Fibroblast of the aortic adventitia (primary cell): ENCODE measurements at regions not wholly inside any gene's neighbourhood (a gene's known extent, or its start where the extent isn't known, plus 50 kb on each side); places are given as distances from the start of the nearest gene placed in this dataset.

Experiments used
- DNase-seq: peaks from one replicate; pipeline ENCODE4 v3.0.0-alpha.2; 2010; ENCODE audit warnings: low read depth
- H3K4me3 ChIP-seq: 2 replicates; pipeline ENCODE4 v1.5.1; 2011; ENCODE audit warnings: low read depth, mild to moderate bottlenecking, control low read depth, low read length, moderate library complexity
- TF ChIP-seq, protein P1 (sequence below): IDR thresholded peaks from 2 replicates; pipeline ENCODE4 v1.5.1; 2011; ENCODE audit warnings: mild to moderate bottlenecking, low read length, control low read depth, inconsistent platforms; ENCODE audit not compliant: insufficient read depth

DNA sequence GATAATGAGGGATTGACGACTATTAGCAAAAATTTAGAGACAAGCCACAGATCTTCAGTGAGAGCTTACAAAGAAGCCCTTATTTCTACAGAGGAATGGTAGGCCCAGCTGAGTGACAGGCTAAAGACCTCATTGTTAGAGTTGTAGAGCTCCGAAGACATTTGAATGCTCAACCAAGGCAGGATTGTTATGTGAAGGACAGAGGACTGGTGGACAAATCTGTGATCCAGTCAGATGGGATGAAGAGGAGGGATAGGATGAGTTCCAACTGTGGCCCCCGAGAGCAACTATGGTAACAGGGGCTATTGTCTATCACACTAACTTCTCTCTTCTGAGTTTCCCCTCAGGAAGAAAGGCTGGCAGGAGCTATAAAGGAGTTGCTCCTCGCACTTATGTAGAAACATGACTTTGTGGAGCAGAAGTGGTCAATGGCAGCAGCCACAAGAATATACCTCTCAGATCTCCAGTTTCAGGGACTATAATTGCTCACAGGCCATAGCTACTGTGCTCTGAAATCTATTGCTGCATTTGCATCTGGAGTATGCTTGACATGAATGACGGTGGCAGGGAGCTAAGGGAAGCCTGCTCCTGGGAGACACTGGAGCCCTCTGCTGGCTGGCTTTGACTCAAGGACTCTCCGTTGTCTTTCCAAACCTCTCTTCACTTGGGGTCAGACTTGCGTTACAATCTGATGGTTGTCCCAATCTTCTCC is 50.3 kb upstream of the GREB1L start:
- peak; percentile 59 for DNase-seq
- TF ChIP-seq, protein P1, sequence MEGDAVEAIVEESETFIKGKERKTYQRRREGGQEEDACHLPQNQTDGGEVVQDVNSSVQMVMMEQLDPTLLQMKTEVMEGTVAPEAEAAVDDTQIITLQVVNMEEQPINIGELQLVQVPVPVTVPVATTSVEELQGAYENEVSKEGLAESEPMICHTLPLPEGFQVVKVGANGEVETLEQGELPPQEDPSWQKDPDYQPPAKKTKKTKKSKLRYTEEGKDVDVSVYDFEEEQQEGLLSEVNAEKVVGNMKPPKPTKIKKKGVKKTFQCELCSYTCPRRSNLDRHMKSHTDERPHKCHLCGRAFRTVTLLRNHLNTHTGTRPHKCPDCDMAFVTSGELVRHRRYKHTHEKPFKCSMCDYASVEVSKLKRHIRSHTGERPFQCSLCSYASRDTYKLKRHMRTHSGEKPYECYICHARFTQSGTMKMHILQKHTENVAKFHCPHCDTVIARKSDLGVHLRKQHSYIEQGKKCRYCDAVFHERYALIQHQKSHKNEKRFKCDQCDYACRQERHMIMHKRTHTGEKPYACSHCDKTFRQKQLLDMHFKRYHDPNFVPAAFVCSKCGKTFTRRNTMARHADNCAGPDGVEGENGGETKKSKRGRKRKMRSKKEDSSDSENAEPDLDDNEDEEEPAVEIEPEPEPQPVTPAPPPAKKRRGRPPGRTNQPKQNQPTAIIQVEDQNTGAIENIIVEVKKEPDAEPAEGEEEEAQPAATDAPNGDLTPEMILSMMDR = peak; percentile 73
- no peak overlapping the region for H3K4me3 ChIP-seq
